Breast epithelium (tissue), 3 donors: ENCODE measurements at regions not wholly inside any gene's neighbourhood (a gene's known extent, or its start where the extent isn't known, plus 50 kb on each side); places are given as distances from the start of the nearest gene placed in this dataset.

Experiments
- CTCF ChIP-seq, 3 donors: fragments of 450-650 bp; IDR thresholded peaks; one replicate each; pipeline ENCODE4 v1.5.1; 2016 to 2017; ENCODE audit warnings: antibody characterized with exemption in 3 of 3, mild to moderate bottlenecking in 3 of 3, moderate library complexity in 3 of 3
- POLR2A ChIP-seq: fragments of 450-650 bp; IDR thresholded peaks from one replicate; pipeline ENCODE4 v1.6.1; 2016; ENCODE audit warnings: antibody characterized with exemption, mild to moderate bottlenecking, moderate library complexity
- POLR2AphosphoS5 ChIP-seq, 3 donors: sonication (generic); formaldehyde crosslinking; IDR thresholded peaks; one replicate each; pipeline ENCODE4 v1.6.1; 2017; ENCODE audit warnings: antibody characterized with exemption in 3 of 3

GRCh38 chr11:71201231-71201630, 51.1 kb downstream of the SHANK2 start:
- TF ChIP-seq CTCF (IDR thresholded peaks at IDR 0.05) (no peak), POLR2A (no peak), POLR2AphosphoS5 (IDR thresholded peaks at IDR 0.05) (no peak)
